ENCODE measurements at regions not wholly inside any gene's neighbourhood (a gene's known extent, or its start where the extent isn't known, plus 50 kb on each side); places are given as distances from the start of the nearest gene placed in this dataset.

DNA sequence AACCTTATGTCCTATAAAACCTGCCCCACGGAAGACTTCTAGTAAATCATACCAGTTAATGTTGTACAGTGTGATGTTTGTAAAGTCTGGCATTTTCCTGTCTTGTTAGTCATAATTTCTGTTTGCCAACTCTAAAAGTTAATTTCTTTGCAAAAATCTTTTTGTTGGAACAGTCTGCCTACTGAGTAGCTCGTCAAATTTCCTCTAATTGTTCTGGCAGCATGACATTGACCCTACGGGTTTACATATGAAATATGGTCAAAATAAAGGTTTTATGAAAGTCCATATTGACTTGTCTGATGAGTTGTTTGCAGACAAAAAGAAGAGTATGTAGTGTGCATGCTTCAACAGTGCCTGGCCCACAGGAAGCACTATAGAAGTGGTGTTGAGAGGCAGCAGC is 79.8 kb upstream of the SOX2 start (continued):
- TF ChIP-seq CEBPB (IDR thresholded peaks at IDR 0.05; ENCODE audit: low read depth, low read length) (no peak), SIN3A (conservative IDR thresholded peaks at IDR 0.05 in 1 of 2, IDR thresholded peaks at IDR 0.05 in 1 of 2; ENCODE audit: low read depth in 1 of 2, low read length in 2 of 2) (no peak), KDM5A (IDR thresholded peaks at IDR 0.05; ENCODE audit: low read length) (no peak), CREB1 (IDR thresholded peaks at IDR 0.05) (no peak)
